Stimulated activated naive CD8-positive, alpha-beta T cell treated with anti-CD3 and anti-CD28 coated beads, Interleukin-15, amount 100 ng/mL, for 72 hours (primary cell): ENCODE measurements at regions not wholly inside any gene's neighbourhood (a gene's known extent, or its start where the extent isn't known, plus 50 kb on each side); places are given as distances from the start of the nearest gene placed in this dataset.

Experiments used
- ATAC-seq: fragments of 150-1000 bp; cut with Tn5 transposase; 2 replicates; pipeline ENCODE4 v1.10.0; 2021; ENCODE audit warnings: mild to moderate bottlenecking, moderate library complexity
- DNase-seq, 2 donors: peaks; one replicate each; pipeline ENCODE4 v3.0.0; 2021 to 2022
- H3K27ac Mint-ChIP-seq, 2 donors: one replicate each; pipeline ENCODE4 v1.8.0; 2022; ENCODE audit warnings: mild to moderate bottlenecking in 2 of 2, mixed read lengths in 2 of 2, moderate library complexity in 2 of 2
- H3K27me3 Mint-ChIP-seq: one replicate; pipeline ENCODE4 v1.8.0; 2022; ENCODE audit warnings: mixed read lengths
- H3K4me1 Mint-ChIP-seq: one replicate; pipeline ENCODE4 v1.8.0; 2022; ENCODE audit warnings: mild to moderate bottlenecking, mixed read lengths
- H3K4me3 Mint-ChIP-seq, 2 donors: one replicate each; pipeline ENCODE4 v1.8.0; 2022; ENCODE audit warnings: mild to moderate bottlenecking in 2 of 2, mixed read lengths in 2 of 2, moderate library complexity in 1 of 2
- H3K9me3 Mint-ChIP-seq, 2 donors: one replicate each; pipeline ENCODE4 v1.8.0; 2022; ENCODE audit warnings: mixed read lengths in 2 of 2

GRCh38 chr2:139271879-139272278 lies 491.7 kb upstream of the NXPH2 start:
- no peaks in the 10 kb centered on the region for H3K27me3 Mint-ChIP-seq
- DNase-seq, result no peak
- H3K4me3 Mint-ChIP-seq, result no peak overlapping the region
- ATAC-seq, result no peak
- H3K9me3 Mint-ChIP-seq, result peaks cover 0 to 5% of the 10 kb centered on the region in 2 donors
- no peak overlapping the region for H3K27ac Mint-ChIP-seq
- H3K4me1 Mint-ChIP-seq, result no peaks in the 10 kb centered on the region

DNA sequence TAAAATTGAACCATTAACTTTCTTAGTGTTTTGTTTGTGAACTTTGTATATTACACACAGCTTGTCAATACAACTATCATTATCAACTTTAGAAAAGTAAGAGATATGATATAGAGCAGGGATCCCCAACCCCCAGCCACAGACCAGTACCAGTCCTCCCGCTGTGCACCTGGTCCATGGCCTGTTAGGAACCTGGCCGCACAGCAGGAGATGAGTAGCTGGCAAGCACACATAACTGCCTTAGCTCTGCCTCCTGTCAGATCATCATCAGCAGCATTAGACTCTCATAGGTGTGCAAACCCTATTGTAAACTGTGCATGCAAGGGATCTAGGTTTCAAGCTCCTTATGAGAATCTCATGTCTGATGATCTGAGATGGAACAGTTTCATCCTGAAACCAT lies 491.0 kb upstream of the NXPH2 start:
- Mint-ChIP-seq H3K27me3 (no peaks in the 10 kb centered on the region), H3K27ac (no peak overlapping the region), H3K4me3 (no peak overlapping the region), H3K4me1 (no peaks in the 10 kb centered on the region), H3K9me3 (peaks cover 0 to 5% of the 10 kb centered on the region in 2 donors)
- ATAC-seq (no peak), DNase-seq (no peak)

- H3K27me3 Mint-ChIP-seq, result no peaks in the 10 kb centered on the region
- H3K4me3 Mint-ChIP-seq, result no peak overlapping the region
- H3K4me1 Mint-ChIP-seq, result no peaks in the 10 kb centered on the region
- peaks cover 7 to 8% of the 10 kb centered on the region in 2 donors for H3K9me3 Mint-ChIP-seq
- ATAC-seq (no peak), DNase-seq (no peak)
- H3K27ac Mint-ChIP-seq, result no peak overlapping the region
These were observed 479.9 kb upstream of the NXPH2 start for GRCh38 chr2:139260052-139260430.

DNA sequence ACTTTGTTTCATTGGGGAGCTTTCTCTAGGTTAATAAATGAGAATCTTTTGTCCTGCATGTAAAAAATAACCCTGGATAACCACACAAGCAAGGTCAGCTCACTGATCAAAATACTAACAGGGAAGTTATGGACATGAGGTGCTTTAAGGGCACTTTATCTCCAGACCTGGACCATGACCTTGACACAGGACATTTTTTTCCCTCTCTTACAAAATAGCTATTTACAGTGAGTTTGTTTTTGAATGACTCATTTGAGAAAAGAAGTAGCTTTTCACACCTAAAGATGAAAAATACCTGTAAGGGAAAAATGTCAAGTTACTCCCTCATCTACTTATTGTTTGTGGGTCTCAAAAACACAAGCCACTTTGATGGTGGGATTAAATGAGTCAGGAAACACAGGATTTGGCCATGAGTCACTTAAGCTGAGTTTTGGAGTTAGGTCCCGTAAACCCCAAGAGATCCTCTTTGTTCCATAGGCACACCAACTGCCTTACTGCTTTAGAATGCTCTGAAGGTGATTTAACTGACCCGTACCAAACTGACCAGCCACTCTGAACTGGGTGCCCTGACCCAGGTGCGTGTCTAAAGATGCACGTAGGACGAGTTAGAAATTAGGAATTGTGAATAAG lies 479.3 kb upstream of the NXPH2 start:
- H3K4me1 Mint-ChIP-seq, result no peaks in the 10 kb centered on the region
- H3K4me3 Mint-ChIP-seq, result no peak overlapping the region
- no peaks in the 10 kb centered on the region for H3K27me3 Mint-ChIP-seq
- ATAC-seq (no peak), DNase-seq (no peak)
- no peak overlapping the region for H3K27ac Mint-ChIP-seq
- H3K9me3 Mint-ChIP-seq, result peaks cover 7 to 8% of the 10 kb centered on the region in 2 donors

- ATAC-seq (no peak), DNase-seq (no peak)
- H3K9me3 Mint-ChIP-seq, result peaks cover 5 to 13% of the 10 kb centered on the region in 2 donors
- H3K4me3 Mint-ChIP-seq, result no peak overlapping the region
- H3K27me3 Mint-ChIP-seq, result no peaks in the 10 kb centered on the region
- H3K27ac Mint-ChIP-seq, result no peak overlapping the region
- H3K4me1 Mint-ChIP-seq, result no peaks in the 10 kb centered on the region
These were observed 461.1 kb upstream of the NXPH2 start for GRCh38 chr2:139241286-139241685.

- no peak for ATAC-seq
- Mint-ChIP-seq H3K27ac (no peak overlapping the region), H3K27me3 (no peaks in the 10 kb centered on the region), H3K9me3 (peaks cover 0 to 9% of the 10 kb centered on the region in 2 donors), H3K4me1 (no peaks in the 10 kb centered on the region), H3K4me3 (no peak overlapping the region)
- DNase-seq, result no peak
These were observed 456.8 kb upstream of the NXPH2 start for GRCh38 chr2:139237023-139237422.

- no peaks in the 10 kb centered on the region for H3K4me1 Mint-ChIP-seq
- H3K27ac Mint-ChIP-seq, result no peak overlapping the region
- H3K9me3 Mint-ChIP-seq, result peaks cover 7 to 8% of the 10 kb centered on the region in 2 donors
- DNase-seq (no peak), ATAC-seq (no peak)
- no peak overlapping the region for H3K4me3 Mint-ChIP-seq
- no peaks in the 10 kb centered on the region for H3K27me3 Mint-ChIP-seq
These were observed 450.7 kb upstream of the NXPH2 start for GRCh38 chr2:139230881-139231280.

GRCh38 chr2:139228276-139228675 lies 448.1 kb upstream of the NXPH2 start:
- ATAC-seq, result no peak
- Mint-ChIP-seq H3K27ac (no peak overlapping the region), H3K9me3 (peaks cover 4 to 7% of the 10 kb centered on the region in 2 donors), H3K27me3 (no peaks in the 10 kb centered on the region), H3K4me3 (no peak overlapping the region), H3K4me1 (no peaks in the 10 kb centered on the region)
- no peak for DNase-seq

DNA sequence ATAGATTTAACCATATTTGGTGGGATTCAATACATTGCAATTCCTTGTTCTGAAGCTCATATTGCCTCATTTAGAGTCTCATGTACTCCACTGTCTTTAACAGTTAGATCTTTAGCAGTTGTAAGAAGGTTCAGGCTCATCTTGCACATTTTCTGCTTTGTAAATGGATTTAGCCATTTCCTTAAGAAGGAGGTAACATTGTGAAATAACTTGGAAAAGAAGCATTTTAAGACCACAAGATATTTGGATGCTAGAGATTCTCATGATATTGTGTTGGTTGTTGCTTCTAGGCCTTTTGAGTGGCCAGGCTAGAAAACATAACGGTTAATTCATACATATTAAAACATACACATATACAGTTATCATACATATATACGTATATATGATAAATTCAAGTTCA lies 445.8 kb upstream of the NXPH2 start:
- H3K4me3 Mint-ChIP-seq, result no peak overlapping the region
- no peak overlapping the region for H3K27ac Mint-ChIP-seq
- DNase-seq (no peak), ATAC-seq (no peak)
- H3K4me1 Mint-ChIP-seq, result no peaks in the 10 kb centered on the region
- H3K9me3 Mint-ChIP-seq, result peaks cover 4 to 14% of the 10 kb centered on the region in 2 donors
- no peaks in the 10 kb centered on the region for H3K27me3 Mint-ChIP-seq

GRCh38 chr2:139218181-139218580 lies 438.0 kb upstream of the NXPH2 start:
- H3K27ac Mint-ChIP-seq, result no peak overlapping the region
- H3K4me1 Mint-ChIP-seq, result no peaks in the 10 kb centered on the region
- no peaks in the 10 kb centered on the region for H3K27me3 Mint-ChIP-seq
- peaks cover 30 to 41% of the 10 kb centered on the region in 2 donors for H3K9me3 Mint-ChIP-seq
- DNase-seq, result no peak
- no peak overlapping the region for H3K4me3 Mint-ChIP-seq
- no peak for ATAC-seq

GRCh38 chr2:139217641-139218040 lies 437.5 kb upstream of the NXPH2 start:
- H3K9me3 Mint-ChIP-seq, result peaks cover 30 to 37% of the 10 kb centered on the region in 2 donors
- H3K4me3 Mint-ChIP-seq, result no peak overlapping the region
- ATAC-seq (no peak), DNase-seq (no peak)
- no peak overlapping the region for H3K27ac Mint-ChIP-seq
- no peaks in the 10 kb centered on the region for H3K27me3 Mint-ChIP-seq
- H3K4me1 Mint-ChIP-seq, result no peaks in the 10 kb centered on the region

GRCh38 chr2:139216435-139216834 lies 436.2 kb upstream of the NXPH2 start:
- H3K4me1 Mint-ChIP-seq, result no peaks in the 10 kb centered on the region
- H3K27me3 Mint-ChIP-seq, result no peaks in the 10 kb centered on the region
- DNase-seq (no peak), ATAC-seq (no peak)
- peak overlapping the region in 1 of 2 donors; percentile 14 for H3K27ac Mint-ChIP-seq
- peaks cover 30 to 41% of the 10 kb centered on the region in 2 donors for H3K9me3 Mint-ChIP-seq
- H3K4me3 Mint-ChIP-seq, result no peak overlapping the region

- no peaks in the 10 kb centered on the region for H3K27me3 Mint-ChIP-seq
- H3K9me3 Mint-ChIP-seq, result peaks cover 28 to 37% of the 10 kb centered on the region in 2 donors
- no peak for DNase-seq
- H3K4me3 Mint-ChIP-seq, result no peak overlapping the region
- no peaks in the 10 kb centered on the region for H3K4me1 Mint-ChIP-seq
- no peak for ATAC-seq
- H3K27ac Mint-ChIP-seq, result no peak overlapping the region
These were observed 434.6 kb upstream of the NXPH2 start for GRCh38 chr2:139214801-139215200.

- Mint-ChIP-seq H3K27ac (no peak overlapping the region), H3K4me1 (no peaks in the 10 kb centered on the region), H3K4me3 (no peak overlapping the region), H3K27me3 (no peaks in the 10 kb centered on the region), H3K9me3 (peaks cover 7 to 9% of the 10 kb centered on the region in 2 donors)
- no peak for ATAC-seq
- no peak for DNase-seq
These were observed 429.4 kb upstream of the NXPH2 start for GRCh38 chr2:139209586-139209985.

DNA sequence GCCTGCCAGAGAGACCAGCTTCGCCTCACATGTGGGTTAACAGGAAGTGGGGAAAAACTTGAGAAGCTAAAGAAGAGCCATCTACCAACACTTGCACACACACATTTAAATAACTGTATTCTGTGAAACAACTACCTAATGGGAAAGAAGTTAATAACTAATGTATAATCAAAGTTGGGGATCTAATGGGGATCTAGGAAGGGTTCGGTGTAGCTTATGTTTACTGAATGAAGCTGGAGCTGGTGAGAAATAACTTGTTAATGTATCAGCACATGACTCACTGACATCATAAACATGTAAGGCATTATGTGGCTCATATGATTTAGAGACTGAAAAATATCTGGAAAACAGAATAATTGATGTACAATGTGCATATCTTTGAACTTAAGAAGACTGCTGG lies 421.3 kb upstream of the NXPH2 start:
- H3K4me1 Mint-ChIP-seq, result no peaks in the 10 kb centered on the region
- no peak overlapping the region for H3K27ac Mint-ChIP-seq
- no peaks in the 10 kb centered on the region for H3K27me3 Mint-ChIP-seq
- DNase-seq, result no peak
- no peak for ATAC-seq
- no peak overlapping the region for H3K4me3 Mint-ChIP-seq
- H3K9me3 Mint-ChIP-seq, result peaks cover 6 to 8% of the 10 kb centered on the region in 2 donors

- Mint-ChIP-seq H3K4me3 (no peak overlapping the region), H3K27me3 (no peaks in the 10 kb centered on the region), H3K27ac (no peak overlapping the region), H3K4me1 (no peaks in the 10 kb centered on the region), H3K9me3 (peaks cover 4 to 12% of the 10 kb centered on the region in 2 donors)
- no peak for DNase-seq
- ATAC-seq, result no peak
These were observed 416.6 kb upstream of the NXPH2 start for GRCh38 chr2:139196754-139197153.

DNA sequence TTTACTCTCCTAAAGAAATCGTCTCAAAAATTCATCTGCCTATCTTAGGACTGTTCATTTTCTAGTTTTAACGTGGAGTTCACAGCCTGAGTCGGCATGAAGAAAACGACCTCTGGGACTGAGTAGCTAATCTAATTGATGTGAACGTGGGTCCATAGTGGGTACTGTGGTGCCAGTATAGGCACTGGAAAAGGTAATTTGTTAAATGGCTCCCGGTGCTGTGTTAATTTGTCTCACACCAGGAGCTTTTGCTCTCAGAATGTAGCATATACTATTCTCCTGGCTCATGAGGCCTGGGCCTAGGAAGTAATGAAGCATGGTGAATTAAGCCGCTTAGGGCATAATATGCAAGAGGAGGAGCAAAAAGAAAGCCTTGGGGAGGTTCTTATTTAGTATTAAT lies 414.4 kb upstream of the NXPH2 start:
- Mint-ChIP-seq H3K9me3 (peaks cover 0 to 8% of the 10 kb centered on the region in 2 donors), H3K4me1 (no peaks in the 10 kb centered on the region), H3K27me3 (no peaks in the 10 kb centered on the region), H3K4me3 (no peak overlapping the region), H3K27ac (no peak overlapping the region)
- ATAC-seq (no peak), DNase-seq (no peak)
